B cell (primary cell): ENCODE measurements at regions not wholly inside any gene's neighbourhood (a gene's known extent, or its start where the extent isn't known, plus 50 kb on each side); places are given as distances from the start of the nearest gene placed in this dataset.

Experiments used
- EZH2 ChIP-seq: IDR thresholded peaks from 2 replicates; pipeline ENCODE4 v1.6.1; 2012; ENCODE audit warnings: borderline replicate concordance, low read depth, mild to moderate bottlenecking, moderate library complexity, low read length; ENCODE audit not compliant: insufficient read depth, poor library complexity, severe bottlenecking
- TF ChIP-seq, protein P1 (sequence below): fragments of 200-600 bp; IDR thresholded peaks from one replicate; pipeline ENCODE4 v1.8.0; 2022; ENCODE audit warnings: antibody characterized with exemption, mild to moderate bottlenecking

- TF ChIP-seq, protein P1, sequence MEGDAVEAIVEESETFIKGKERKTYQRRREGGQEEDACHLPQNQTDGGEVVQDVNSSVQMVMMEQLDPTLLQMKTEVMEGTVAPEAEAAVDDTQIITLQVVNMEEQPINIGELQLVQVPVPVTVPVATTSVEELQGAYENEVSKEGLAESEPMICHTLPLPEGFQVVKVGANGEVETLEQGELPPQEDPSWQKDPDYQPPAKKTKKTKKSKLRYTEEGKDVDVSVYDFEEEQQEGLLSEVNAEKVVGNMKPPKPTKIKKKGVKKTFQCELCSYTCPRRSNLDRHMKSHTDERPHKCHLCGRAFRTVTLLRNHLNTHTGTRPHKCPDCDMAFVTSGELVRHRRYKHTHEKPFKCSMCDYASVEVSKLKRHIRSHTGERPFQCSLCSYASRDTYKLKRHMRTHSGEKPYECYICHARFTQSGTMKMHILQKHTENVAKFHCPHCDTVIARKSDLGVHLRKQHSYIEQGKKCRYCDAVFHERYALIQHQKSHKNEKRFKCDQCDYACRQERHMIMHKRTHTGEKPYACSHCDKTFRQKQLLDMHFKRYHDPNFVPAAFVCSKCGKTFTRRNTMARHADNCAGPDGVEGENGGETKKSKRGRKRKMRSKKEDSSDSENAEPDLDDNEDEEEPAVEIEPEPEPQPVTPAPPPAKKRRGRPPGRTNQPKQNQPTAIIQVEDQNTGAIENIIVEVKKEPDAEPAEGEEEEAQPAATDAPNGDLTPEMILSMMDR = no peak
- no peak for TF ChIP-seq EZH2
These were observed 105.0 kb downstream of the AREG start for GRCh38 chr4:74549936-74550335.
